Esophagus squamous epithelium (tissue), 4 donors: ENCODE measurements at regions not wholly inside any gene's neighbourhood (a gene's known extent, or its start where the extent isn't known, plus 50 kb on each side); places are given as distances from the start of the nearest gene placed in this dataset.

Source experiments
- POLR2A ChIP-seq, 4 donors: fragments of 450-650 bp; IDR thresholded peaks; one replicate each; pipeline ENCODE4 v1.6.1; 2017; ENCODE audit warnings: antibody characterized with exemption in 4 of 4, mild to moderate bottlenecking in 4 of 4, moderate library complexity in 3 of 4
- TF ChIP-seq, protein P1 (sequence below), 6 experiments: fragments of 450-650 bp in 4 of 6; fragments of 200-600 bp in 2 of 6; sonication (generic) in 2 of 6; IDR thresholded peaks; one replicate each; pipeline ENCODE4 v1.5.1; 2016 to 2019; ENCODE audit warnings: antibody characterized with exemption in 6 of 6, mild to moderate bottlenecking in 4 of 6, moderate library complexity in 4 of 6

DNA sequence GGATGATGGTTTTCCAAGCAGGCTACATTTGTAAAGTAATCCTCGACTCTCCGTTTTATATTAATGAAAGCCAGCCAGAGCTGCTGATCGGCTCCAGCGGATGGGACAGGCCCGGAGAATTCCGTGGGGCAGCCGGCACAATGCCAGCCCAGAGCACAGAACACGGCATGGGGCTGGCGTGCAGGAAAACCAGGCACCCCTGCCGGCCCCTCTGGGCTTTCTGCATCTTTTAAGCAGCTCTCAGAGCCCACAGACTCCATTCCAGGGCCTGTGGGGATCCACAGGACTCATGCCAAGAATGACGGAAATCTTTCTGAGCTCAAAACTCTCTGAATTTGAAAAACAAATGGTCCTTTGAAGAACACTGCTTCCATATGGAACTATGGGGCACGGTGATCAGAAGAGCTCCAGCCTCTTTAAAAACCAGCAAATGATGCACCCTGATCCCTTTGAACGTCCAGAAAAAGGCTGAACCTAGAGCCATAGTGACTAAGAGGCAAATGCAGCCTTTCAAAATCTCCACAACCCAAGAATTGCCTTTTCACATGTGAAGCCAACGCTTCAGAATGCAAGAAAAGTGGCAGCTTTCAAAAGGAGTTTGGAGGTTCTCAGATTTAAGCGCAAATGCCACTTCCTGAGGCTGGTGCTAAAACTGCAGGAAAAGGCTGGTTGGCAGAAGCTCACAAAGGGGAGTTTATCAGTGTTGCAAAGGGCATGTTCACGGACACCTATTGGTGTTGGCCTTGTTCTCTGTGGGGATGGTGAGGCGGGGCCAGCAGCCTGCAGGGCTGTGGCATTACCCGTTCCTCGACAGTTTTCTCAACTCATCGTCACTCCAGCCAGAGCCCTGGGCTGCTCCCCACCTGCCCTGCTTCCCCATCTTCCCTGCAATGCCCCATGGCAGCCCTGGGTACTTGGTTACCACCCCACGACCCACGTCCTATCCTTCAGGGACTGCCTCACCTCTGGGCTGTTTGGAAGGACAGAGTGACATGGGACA, 212.5 kb downstream of the CTTN start:
- no peak for TF ChIP-seq POLR2A (IDR thresholded peaks at IDR 0.05)
- TF ChIP-seq, protein P1, sequence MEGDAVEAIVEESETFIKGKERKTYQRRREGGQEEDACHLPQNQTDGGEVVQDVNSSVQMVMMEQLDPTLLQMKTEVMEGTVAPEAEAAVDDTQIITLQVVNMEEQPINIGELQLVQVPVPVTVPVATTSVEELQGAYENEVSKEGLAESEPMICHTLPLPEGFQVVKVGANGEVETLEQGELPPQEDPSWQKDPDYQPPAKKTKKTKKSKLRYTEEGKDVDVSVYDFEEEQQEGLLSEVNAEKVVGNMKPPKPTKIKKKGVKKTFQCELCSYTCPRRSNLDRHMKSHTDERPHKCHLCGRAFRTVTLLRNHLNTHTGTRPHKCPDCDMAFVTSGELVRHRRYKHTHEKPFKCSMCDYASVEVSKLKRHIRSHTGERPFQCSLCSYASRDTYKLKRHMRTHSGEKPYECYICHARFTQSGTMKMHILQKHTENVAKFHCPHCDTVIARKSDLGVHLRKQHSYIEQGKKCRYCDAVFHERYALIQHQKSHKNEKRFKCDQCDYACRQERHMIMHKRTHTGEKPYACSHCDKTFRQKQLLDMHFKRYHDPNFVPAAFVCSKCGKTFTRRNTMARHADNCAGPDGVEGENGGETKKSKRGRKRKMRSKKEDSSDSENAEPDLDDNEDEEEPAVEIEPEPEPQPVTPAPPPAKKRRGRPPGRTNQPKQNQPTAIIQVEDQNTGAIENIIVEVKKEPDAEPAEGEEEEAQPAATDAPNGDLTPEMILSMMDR (IDR thresholded peaks at IDR 0.05): no peak
